ENCODE measurements at regions not wholly inside any gene's neighbourhood (a gene's known extent, or its start where the extent isn't known, plus 50 kb on each side); places are given as distances from the start of the nearest gene placed in this dataset.

DNA sequence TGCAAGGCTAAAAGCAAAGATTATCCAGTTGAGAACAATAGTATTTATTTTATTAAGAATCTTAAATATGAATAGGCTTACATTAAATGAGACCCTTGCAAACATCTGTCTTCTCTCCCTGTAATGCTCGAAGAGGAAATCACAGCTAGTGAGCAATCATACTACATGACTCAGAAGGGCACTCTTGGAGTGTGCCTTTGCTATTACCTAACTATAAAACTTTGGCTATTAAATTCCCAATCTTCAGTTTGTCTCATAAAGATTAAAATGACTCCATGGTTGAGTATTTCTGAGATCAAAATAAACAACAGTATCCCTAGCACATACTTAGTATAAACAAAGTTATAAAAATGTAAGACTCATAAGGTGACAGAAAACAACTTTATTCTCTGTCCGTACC is 296.9 kb downstream of the KCNJ3 start:
- in situ Hi-C loops (cut with MboI; ENCODE audit: low sequenced_read_pairs, unreplicated experiment), result no loop called here
- no peak for DNase-seq (ENCODE audit: low spot score)

DNA sequence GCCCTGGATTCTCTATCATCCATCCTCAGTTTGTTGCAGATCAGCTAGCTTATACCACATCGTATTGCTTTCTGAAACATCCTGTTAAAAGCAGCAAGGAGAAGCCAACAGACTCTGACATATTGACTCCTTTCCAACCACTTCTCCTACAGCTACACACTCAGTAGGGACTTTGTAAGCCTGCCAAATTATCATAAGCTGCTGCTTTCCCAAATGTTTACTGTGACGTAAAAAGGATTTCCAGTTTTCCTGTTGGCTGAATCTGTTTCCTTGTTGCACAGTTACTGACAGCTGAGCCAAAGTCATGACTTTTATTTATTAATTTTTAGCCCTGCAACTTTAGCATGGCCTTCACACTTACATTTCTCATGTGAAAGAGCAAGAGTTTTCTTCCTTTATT is 294.3 kb downstream of the KCNJ3 start:
- TF ChIP-seq, protein P1, sequence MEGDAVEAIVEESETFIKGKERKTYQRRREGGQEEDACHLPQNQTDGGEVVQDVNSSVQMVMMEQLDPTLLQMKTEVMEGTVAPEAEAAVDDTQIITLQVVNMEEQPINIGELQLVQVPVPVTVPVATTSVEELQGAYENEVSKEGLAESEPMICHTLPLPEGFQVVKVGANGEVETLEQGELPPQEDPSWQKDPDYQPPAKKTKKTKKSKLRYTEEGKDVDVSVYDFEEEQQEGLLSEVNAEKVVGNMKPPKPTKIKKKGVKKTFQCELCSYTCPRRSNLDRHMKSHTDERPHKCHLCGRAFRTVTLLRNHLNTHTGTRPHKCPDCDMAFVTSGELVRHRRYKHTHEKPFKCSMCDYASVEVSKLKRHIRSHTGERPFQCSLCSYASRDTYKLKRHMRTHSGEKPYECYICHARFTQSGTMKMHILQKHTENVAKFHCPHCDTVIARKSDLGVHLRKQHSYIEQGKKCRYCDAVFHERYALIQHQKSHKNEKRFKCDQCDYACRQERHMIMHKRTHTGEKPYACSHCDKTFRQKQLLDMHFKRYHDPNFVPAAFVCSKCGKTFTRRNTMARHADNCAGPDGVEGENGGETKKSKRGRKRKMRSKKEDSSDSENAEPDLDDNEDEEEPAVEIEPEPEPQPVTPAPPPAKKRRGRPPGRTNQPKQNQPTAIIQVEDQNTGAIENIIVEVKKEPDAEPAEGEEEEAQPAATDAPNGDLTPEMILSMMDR (IDR thresholded peaks at IDR 0.05; ENCODE audit: borderline replicate concordance, control extremely low read depth, extremely low read depth, insufficient read depth, missing control alignments), result no peak
- in situ Hi-C loops (cut with MboI; ENCODE audit: low sequenced_read_pairs, unreplicated experiment), result no loop called here
- DNase-seq (ENCODE audit: low spot score), result no peak

More for the DNA sequence above, 296.9 kb downstream of the KCNJ3 start:
- TF ChIP-seq, protein P1 (IDR thresholded peaks at IDR 0.05; ENCODE audit: borderline replicate concordance, control extremely low read depth, extremely low read depth, insufficient read depth, missing control alignments), result no peak

DNA sequence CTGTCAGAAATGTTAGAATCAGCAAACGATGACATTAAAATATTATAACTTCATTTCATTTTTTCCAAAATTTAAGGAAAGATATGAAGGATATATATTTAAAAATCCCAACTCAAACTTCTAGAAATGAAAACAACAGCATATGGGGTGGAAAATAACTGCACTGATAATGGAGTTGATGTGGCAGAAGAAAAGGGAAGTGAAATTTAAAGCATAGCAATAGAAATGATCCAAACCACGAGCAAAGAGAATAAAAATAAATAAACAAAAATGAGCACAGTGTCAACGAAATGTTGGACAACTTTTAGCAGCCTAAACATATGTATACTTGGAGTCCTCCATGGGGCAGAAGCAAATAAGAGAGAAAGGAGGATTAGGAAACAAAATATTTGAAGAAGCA is 280.2 kb downstream of the KCNJ3 start:
- no peak for DNase-seq (ENCODE audit: low spot score)
- TF ChIP-seq, protein P1 (IDR thresholded peaks at IDR 0.05; ENCODE audit: borderline replicate concordance, control extremely low read depth, extremely low read depth, insufficient read depth, missing control alignments), result no peak
- in situ Hi-C loops (cut with MboI; ENCODE audit: low sequenced_read_pairs, unreplicated experiment), result no loop called here

DNA sequence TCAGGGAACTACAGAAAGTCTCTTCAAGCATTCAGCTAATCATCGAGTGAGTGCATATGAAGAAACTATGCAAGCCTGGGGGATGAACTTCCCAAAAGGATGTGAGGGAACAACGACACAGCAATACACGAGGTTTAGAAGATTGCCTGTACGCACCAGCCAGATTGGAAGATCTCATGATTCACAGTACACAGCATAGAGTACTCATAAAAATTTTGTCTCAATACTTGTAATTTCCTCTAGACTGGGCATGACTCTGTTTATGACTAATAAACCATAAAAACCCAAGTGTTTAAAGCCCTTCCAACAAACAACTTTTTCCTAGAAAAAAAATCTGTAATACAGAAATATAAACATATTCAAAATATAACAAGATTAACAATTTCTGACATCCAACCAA is 279.7 kb downstream of the KCNJ3 start:
- in situ Hi-C loops (cut with MboI; ENCODE audit: low sequenced_read_pairs, unreplicated experiment), result no loop called here
- TF ChIP-seq, protein P1 (IDR thresholded peaks at IDR 0.05; ENCODE audit: borderline replicate concordance, control extremely low read depth, extremely low read depth, insufficient read depth, missing control alignments), result no peak
- no peak for DNase-seq (ENCODE audit: low spot score)

DNA sequence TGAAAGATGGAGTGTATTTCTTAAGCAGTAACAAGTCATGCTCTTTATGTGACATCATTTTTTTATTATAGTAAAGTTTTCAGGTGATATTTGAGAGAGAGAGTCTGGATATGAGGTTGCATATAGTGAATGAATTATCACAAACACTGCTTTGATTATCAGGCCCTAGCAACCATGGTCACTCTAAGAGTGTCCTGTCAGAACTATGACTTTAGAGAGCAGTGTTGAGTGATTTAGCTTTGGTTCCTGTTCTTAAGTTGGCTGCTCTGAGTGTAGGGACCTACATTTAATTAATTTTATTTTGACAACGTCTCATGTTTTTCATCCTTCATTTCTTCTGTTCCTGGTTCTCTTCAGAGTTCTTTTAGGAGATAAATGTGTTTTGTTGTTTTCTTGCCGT is 275.5 kb downstream of the KCNJ3 start:
- in situ Hi-C loops (cut with MboI; ENCODE audit: low sequenced_read_pairs, unreplicated experiment), result no loop called here
- TF ChIP-seq, protein P1 (IDR thresholded peaks at IDR 0.05; ENCODE audit: borderline replicate concordance, control extremely low read depth, extremely low read depth, insufficient read depth, missing control alignments), result no peak
- no peak for DNase-seq (ENCODE audit: low spot score)

DNA sequence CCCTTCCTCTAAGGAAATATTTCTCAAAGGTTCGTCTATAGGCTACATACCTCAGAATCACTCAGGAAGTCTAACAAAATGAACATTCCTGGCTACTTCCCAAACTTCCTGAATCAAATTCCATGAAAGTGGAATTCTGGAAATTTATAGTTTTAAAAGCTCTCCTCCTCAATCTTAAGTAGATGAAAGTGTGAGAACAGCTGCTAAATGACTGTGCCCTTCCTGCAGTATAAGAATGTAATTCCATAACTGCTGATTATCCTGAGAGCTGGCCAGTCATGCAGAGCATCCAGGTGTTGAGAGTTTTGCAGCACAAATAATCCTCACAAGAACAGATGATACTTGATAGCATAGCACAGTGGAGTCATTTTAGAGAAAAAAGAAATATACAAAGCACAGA is 265.0 kb downstream of the KCNJ3 start:
- no peak for DNase-seq (ENCODE audit: low spot score)
- TF ChIP-seq, protein P1 (IDR thresholded peaks at IDR 0.05; ENCODE audit: borderline replicate concordance, control extremely low read depth, extremely low read depth, insufficient read depth, missing control alignments), result no peak
- in situ Hi-C loops (cut with MboI; ENCODE audit: low sequenced_read_pairs, unreplicated experiment), result no loop called here

DNA sequence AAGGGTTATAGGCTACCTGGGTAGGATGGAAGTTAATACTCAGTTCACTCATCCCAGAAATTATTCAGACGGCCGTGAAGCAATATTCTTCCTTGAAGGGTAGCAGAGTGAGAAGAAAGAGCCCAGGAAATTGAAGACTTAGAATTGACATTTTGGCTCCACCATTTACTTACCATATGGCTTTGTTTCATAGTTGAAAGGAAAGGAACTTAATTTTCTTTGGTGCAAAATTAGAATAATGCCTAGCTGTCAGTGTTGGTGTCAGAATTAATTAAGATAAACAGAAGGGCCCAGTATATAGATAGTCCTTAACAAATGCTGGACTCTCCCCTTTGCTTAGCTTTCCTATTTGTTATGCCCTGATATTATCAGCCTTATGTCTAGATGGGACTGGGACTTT is 263.2 kb downstream of the KCNJ3 start:
- in situ Hi-C loops (cut with MboI; ENCODE audit: low sequenced_read_pairs, unreplicated experiment), result no loop called here
- no peak for DNase-seq (ENCODE audit: low spot score)
- TF ChIP-seq, protein P1 (IDR thresholded peaks at IDR 0.05; ENCODE audit: borderline replicate concordance, control extremely low read depth, extremely low read depth, insufficient read depth, missing control alignments), result no peak

Measured in GM13976 (cell line).